Epithelial cell of esophagus (primary cell): ENCODE measurements at regions not wholly inside any gene's neighbourhood (a gene's known extent, or its start where the extent isn't known, plus 50 kb on each side); places are given as distances from the start of the nearest gene placed in this dataset.
"Not testable (repeated sequence)": the region's sequence is repeated elsewhere in the genome, so short reads cannot be mapped to it uniquely, and the experiment has no call there.

ENCODE experiments used
- DNase-seq: peaks from one replicate; pipeline ENCODE4 v3.0.0; 2010; ENCODE audit warnings: low read depth
- H3K4me3 ChIP-seq: 2 replicates; pipeline ENCODE4 v1.5.1; 2011; ENCODE audit warnings: mild to moderate bottlenecking, low read length, control low read depth
- TF ChIP-seq, protein P1 (sequence below): IDR thresholded peaks from 2 replicates; pipeline ENCODE4 v1.5.1; 2011; ENCODE audit warnings: low read depth, mild to moderate bottlenecking, low read length, control low read depth, inconsistent platforms; ENCODE audit not compliant: insufficient read depth; ENCODE audit errors: missing control alignments

DNA sequence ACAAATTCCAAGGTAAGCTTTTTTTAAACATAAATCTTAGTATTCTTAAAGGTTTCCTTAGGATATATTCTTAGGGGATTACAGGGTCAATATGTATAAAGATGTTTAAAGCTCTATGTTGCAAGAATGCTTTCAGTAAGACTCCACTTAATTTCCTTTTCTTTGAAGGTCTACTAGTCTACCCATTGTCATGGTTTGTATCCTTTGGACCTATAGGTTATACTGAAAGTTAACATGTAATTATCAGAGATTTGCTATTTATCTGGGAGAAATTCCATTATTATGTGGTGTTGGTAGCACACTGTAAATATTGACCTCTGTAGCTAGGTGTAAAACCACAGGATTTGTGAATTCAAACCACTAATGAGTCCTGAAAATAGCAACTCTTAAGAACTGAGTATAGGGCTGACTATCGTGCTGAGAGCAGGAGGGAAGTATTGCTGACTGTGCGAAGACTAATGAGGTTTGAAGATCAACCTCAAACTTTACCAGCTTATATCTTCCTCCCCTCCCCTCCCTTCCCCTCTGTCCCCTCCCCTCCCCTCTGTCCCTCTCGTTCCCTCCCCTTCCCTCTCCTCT lies 85.6 kb downstream of the GADD45G start:
- DNase-seq = no peak
- no peak overlapping the region for H3K4me3 ChIP-seq
- TF ChIP-seq, protein P1, sequence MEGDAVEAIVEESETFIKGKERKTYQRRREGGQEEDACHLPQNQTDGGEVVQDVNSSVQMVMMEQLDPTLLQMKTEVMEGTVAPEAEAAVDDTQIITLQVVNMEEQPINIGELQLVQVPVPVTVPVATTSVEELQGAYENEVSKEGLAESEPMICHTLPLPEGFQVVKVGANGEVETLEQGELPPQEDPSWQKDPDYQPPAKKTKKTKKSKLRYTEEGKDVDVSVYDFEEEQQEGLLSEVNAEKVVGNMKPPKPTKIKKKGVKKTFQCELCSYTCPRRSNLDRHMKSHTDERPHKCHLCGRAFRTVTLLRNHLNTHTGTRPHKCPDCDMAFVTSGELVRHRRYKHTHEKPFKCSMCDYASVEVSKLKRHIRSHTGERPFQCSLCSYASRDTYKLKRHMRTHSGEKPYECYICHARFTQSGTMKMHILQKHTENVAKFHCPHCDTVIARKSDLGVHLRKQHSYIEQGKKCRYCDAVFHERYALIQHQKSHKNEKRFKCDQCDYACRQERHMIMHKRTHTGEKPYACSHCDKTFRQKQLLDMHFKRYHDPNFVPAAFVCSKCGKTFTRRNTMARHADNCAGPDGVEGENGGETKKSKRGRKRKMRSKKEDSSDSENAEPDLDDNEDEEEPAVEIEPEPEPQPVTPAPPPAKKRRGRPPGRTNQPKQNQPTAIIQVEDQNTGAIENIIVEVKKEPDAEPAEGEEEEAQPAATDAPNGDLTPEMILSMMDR = no peak

DNA sequence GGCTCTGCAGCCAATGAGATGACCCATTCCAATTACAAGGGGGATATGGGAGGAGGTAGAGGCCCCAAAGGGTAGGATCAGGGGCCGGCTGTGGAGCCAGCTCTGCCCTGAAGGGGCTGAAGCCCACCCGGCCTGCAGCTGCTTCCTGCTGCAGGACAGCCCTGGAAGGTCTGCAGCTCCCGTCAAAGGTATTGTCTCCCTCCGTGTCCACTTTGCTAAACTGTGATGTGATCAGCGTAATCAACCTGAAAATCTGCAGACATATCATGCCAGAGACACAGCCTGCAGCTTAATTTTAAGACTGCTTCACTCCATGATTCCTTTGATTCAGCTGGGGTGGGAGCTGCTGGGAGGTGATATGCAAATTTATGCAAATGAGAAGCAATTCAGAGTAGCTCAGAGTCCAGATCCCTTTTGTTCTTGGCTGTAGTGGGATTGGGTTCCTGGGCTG lies 90.7 kb downstream of the GADD45G start:
- TF ChIP-seq, protein P1 = no peak
- no peak overlapping the region for H3K4me3 ChIP-seq
- DNase-seq = no peak

DNA sequence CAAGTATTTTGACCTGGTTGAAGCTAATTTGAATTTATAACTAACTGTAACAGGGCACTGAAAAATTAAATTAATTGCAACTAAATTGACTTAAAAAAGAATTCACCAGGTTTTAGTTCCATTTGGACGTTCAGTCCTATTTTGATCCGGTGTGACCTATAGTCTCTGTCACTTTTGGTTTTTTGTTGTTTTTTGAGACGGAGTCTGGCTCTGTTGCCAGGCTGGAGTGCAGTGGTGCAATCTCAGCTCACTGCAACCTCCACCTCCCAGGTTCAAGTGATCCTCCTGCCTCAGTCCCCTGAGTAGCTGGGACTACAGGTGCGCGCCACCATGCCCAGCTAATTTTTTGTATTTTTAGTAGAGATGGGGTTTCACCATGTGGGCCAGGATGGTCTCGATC lies 91.2 kb downstream of the GADD45G start:
- DNase-seq = not testable (repeated sequence)

GRCh38 chr9:89696780-89697179 lies 92.0 kb downstream of the GADD45G start:
- no peak for DNase-seq
- TF ChIP-seq, protein P1 = no peak
- H3K4me3 ChIP-seq = no peak overlapping the region

More for the DNA sequence above, 91.2 kb downstream of the GADD45G start:
- not testable (repeated sequence) for H3K4me3 ChIP-seq

- TF ChIP-seq, protein P1 = no peak
- no peak for DNase-seq
- H3K4me3 ChIP-seq = no peak overlapping the region
Observed at GRCh38 chr9:89697553-89697952, 92.7 kb downstream of the GADD45G start.

DNA sequence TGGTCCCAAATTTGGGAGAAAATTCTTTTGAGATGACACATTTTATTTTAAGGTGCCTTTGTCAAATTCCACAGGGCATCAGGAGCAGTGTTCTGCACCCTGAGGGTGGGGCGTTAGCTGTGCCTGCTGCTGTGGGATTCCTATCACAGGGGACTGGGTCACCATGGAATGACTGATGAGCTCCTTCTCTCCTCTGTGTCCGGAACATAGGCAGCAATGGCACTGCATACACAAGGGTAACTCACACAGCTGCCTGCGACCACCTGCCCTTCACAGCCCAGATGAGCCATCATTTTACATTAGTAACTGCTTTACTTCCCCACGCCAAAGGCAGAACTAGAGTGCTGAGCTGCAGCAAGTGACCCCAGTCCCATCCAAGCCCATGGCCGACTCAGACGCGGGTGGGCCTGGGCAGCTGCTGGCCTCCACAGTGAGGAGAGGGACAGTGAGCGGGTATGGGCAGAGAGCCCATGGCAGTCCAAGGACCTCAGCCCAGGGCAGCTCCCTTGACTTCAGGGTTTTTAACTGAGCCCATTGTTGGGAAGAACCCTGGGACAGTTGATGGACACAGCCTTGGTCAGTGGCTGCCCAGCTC lies 93.7 kb downstream of the GADD45G start:
- no peak for DNase-seq
- H3K4me3 ChIP-seq = no peak overlapping the region
- TF ChIP-seq, protein P1 = no peak

DNA sequence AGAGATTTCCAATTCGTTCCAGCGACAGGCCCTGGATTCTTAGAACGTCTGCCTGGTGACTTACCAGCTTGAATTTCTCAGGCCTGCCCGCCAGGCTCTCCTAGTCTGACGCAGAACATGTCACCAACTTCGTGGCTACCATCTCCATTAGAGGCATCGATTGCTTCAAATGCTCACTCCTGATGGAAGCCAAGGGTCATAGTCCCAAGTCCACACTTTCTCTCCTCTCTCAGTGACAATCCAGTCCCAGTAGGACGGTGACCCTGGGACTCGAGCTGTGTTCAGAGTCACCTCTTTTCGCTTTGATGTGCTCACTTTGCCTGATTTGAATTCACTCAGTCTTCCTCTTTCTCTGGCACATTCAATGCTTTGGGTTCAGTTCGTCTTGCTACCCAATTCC lies 94.8 kb downstream of the GADD45G start:
- no peak for DNase-seq
- TF ChIP-seq, protein P1 = no peak
- H3K4me3 ChIP-seq = no peak overlapping the region
